ENCODE measurements at regions not wholly inside any gene's neighbourhood (a gene's known extent, or its start where the extent isn't known, plus 50 kb on each side); places are given as distances from the start of the nearest gene placed in this dataset.

DNA sequence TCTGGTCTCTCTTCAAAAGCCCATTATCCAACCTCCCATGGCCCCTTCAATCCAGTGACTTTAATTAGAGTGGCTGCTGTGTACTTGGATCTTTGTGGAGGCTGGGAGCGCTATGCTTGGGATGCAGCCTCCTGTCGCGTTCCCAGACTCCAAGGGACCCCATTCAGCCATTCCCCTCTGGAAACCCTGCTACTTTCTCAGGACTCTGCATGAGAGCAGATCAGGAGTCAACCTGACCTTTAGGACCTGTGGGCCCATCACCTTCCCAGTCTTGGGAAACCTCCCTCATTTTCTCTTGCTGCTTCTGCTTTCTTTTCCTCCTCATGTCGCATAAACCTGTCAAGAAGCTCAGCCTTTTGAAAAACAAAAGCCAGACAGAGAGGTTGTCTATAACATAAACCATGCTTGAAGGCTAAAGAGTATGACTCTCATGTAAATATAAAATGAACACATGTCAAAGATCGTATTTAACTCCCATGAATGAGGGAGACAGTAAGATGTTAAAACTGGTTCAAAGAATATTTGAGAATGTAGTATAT, 143.1 kb upstream of the PELI1 start:
- Mint-ChIP-seq H3K27ac (peak overlapping the region; percentile 3), H3K27me3 (ENCODE audit: low read depth, poor library complexity) (no peaks in the 10 kb centered on the region), H3K4me1 (peaks cover 18% of the 10 kb centered on the region), H3K9me3 (no peaks in the 10 kb centered on the region), H3K36me3 (ENCODE audit: low read depth) (no peaks in the 10 kb centered on the region), H3K4me3 (no peak overlapping the region)
- no peak for DNase-seq
- TF ChIP-seq, protein P1, sequence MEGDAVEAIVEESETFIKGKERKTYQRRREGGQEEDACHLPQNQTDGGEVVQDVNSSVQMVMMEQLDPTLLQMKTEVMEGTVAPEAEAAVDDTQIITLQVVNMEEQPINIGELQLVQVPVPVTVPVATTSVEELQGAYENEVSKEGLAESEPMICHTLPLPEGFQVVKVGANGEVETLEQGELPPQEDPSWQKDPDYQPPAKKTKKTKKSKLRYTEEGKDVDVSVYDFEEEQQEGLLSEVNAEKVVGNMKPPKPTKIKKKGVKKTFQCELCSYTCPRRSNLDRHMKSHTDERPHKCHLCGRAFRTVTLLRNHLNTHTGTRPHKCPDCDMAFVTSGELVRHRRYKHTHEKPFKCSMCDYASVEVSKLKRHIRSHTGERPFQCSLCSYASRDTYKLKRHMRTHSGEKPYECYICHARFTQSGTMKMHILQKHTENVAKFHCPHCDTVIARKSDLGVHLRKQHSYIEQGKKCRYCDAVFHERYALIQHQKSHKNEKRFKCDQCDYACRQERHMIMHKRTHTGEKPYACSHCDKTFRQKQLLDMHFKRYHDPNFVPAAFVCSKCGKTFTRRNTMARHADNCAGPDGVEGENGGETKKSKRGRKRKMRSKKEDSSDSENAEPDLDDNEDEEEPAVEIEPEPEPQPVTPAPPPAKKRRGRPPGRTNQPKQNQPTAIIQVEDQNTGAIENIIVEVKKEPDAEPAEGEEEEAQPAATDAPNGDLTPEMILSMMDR (IDR thresholded peaks at IDR 0.05) = no peak

DNA sequence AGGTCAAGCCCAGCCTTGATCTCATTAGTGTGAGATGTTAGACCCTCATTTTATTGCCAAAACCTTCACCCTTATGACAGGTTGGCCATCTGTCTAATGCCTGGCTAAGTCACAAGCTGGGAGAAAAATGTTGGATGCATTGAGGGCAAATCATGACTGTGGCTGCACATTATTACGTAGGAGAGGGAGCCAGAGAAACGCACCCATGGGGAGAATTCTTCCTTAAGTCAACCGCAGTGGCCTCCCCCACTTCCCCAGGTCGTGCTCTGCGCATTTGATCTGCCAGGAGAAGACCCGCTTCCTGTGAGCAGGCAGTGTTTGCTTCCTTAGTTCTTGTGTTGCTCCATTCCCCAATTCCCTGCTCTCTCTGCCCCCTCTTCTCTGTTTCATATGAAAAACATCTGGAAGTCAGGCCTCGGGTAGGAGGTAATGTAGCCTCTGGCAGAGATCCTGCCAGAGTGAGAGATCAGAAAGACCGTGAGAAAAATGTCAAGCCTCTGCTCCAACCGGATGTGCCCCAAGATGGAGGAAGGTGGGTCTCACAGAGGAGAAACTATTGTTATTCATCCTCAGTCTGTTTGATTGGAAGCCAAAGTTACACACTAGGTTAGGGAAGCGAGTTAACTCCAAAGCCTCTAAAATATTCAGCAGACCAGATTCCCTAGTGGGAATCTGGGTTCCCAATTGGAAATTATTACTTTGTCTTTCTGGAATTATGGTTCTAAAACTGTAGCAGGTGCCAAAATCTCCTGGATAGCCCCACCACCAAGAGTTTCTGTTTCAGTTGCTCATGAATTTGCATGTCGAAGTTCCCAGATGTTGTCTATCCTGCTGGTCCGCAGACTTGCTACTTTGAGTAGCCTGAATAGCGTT, 144.3 kb upstream of the PELI1 start:
- Mint-ChIP-seq H3K4me3 (no peak overlapping the region), H3K27me3 (ENCODE audit: low read depth, poor library complexity) (no peaks in the 10 kb centered on the region), H3K27ac (peak overlapping the region; percentile 15)

DNA sequence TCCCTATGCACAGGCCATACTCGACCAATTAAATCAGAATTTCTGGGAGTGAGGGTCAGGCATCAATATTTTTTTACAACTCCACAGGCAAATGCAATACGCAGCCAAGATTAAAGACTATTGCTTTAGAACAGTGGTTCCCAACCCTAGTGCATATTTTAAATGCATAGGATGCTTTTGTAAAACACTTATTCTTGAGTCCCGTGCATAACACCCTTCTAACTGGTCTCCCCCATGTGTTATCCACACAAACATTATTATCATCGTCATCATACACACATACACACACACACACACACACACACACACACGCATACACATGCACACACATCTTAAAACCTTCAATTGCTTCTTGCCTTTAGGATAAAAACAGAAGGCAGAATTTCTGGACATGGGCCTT, 145.0 kb upstream of the PELI1 start:
- Mint-ChIP-seq H3K27ac (no peak overlapping the region), H3K9me3 (peaks cover 3% of the 10 kb centered on the region), H3K4me1 (peaks cover 18% of the 10 kb centered on the region), H3K36me3 (ENCODE audit: low read depth) (no peaks in the 10 kb centered on the region), H3K27me3 (ENCODE audit: low read depth, poor library complexity) (no peaks in the 10 kb centered on the region), H3K4me3 (no peak overlapping the region)
- TF ChIP-seq, protein P1 (IDR thresholded peaks at IDR 0.05) = no peak
- DNase-seq = no peak

More for the DNA sequence above, 144.3 kb upstream of the PELI1 start:
- DNase-seq = no peak
- Mint-ChIP-seq H3K36me3 (ENCODE audit: low read depth) (no peaks in the 10 kb centered on the region), H3K4me1 (peaks cover 18% of the 10 kb centered on the region), H3K9me3 (peaks cover 3% of the 10 kb centered on the region)
- TF ChIP-seq, protein P1 (IDR thresholded peaks at IDR 0.05) = no peak

DNA sequence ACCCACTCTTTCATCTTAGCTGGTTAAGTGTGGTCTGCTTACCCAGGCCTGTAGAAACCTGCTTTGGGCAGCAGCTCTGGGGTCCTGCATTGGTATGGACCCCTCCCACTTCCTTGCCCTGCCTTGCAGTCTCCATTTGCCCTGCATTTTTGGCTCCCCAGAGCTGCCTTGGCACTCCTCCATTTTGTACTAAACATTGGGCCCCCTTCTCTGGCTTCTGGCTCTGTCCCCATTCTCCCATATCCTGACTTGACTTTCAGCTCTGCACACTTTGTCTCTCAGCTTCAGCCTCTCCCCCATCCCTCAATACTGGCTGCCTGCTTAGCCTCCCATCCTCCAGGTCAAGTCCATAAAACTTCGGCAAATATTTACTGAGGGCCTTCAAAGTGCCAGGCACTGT, 145.5 kb upstream of the PELI1 start:
- Mint-ChIP-seq H3K4me3 (no peak overlapping the region), H3K27me3 (ENCODE audit: low read depth, poor library complexity) (no peaks in the 10 kb centered on the region), H3K9me3 (peaks cover 3% of the 10 kb centered on the region), H3K36me3 (ENCODE audit: low read depth) (no peaks in the 10 kb centered on the region), H3K4me1 (peaks cover 20% of the 10 kb centered on the region), H3K27ac (no peak overlapping the region)
- TF ChIP-seq, protein P1 (IDR thresholded peaks at IDR 0.05) = no peak
- no peak for DNase-seq

DNA sequence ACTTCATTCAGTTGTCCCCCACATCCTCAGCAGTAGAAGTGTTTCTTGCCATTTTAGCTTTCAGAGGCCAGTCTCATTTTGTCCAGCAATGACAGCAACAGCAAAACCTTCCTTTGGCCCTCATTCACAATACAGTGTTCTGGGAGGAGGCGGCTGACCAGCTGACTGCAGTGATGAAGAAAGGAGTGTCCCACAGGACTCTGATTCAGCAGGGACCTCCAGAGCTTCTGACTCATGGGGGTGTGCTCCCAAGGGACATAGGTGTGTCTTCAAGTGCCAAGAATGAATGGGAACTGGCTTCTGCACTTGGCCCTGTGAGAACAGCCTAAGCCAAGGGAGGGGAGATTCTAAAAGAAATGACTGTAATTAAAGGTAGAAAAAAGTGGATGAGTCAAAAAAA, 147.0 kb upstream of the PELI1 start:
- Mint-ChIP-seq H3K9me3 (peaks cover 3% of the 10 kb centered on the region), H3K36me3 (ENCODE audit: low read depth) (no peaks in the 10 kb centered on the region), H3K4me1 (peaks cover 31% of the 10 kb centered on the region), H3K27me3 (ENCODE audit: low read depth, poor library complexity) (no peaks in the 10 kb centered on the region), H3K4me3 (no peak overlapping the region), H3K27ac (no peak overlapping the region)
- TF ChIP-seq, protein P1 (IDR thresholded peaks at IDR 0.05) = no peak
- DNase-seq = no peak
